Subcutaneous abdominal adipose tissue (tissue), 5 donors: ENCODE measurements at regions not wholly inside any gene's neighbourhood (a gene's known extent, or its start where the extent isn't known, plus 50 kb on each side); places are given as distances from the start of the nearest gene placed in this dataset.
"Not testable (repeated sequence)": the region's sequence is repeated elsewhere in the genome, so short reads cannot be mapped to it uniquely, and the experiment has no call there.

Experiments
- H3K27ac ChIP-seq: one replicate; pipeline ENCODE4 v1.7.0; 2013; ENCODE audit warnings: low read depth, mild to moderate bottlenecking, inconsistent platforms, low read length, moderate library complexity
- H3K27me3 ChIP-seq, 5 donors: one replicate each; pipeline ENCODE4 v1.7.0; 2013; ENCODE audit warnings: low read length in 5 of 5, inconsistent platforms in 1 of 5; ENCODE audit not compliant: control insufficient read depth in 5 of 5, insufficient read depth in 4 of 5
- H3K36me3 ChIP-seq, 5 donors: one replicate each; pipeline ENCODE4 v1.7.0; 2013; ENCODE audit warnings: low read length in 5 of 5; ENCODE audit not compliant: control insufficient read depth in 5 of 5, insufficient read depth in 5 of 5
- H3K4me1 ChIP-seq, 5 donors: one replicate each; pipeline ENCODE4 v1.7.0; 2013; ENCODE audit warnings: low read length in 5 of 5, mild to moderate bottlenecking in 3 of 5, moderate library complexity in 1 of 5; ENCODE audit not compliant: control insufficient read depth in 5 of 5, insufficient read depth in 5 of 5
- H3K4me3 ChIP-seq, 5 donors: one replicate each; pipeline ENCODE4 v1.7.0; 2013; ENCODE audit warnings: low read length in 5 of 5, low read depth in 1 of 5
- H3K9ac ChIP-seq, 5 donors: one replicate each; pipeline ENCODE4 v1.7.0; 2013; ENCODE audit warnings: low read length in 5 of 5, mild to moderate bottlenecking in 4 of 5, moderate library complexity in 3 of 5
- H3K9me3 ChIP-seq, 5 donors: one replicate each; pipeline ENCODE4 v1.7.0; 2013; ENCODE audit warnings: low read length in 5 of 5; ENCODE audit not compliant: control insufficient read depth in 5 of 5
- donor health status: healthy.
- donor health status: healthy.
- donor health status: healthy.
- donor health status: healthy.
- donor health status: healthy.

GRCh38 chr1:219067350-219067712, 106.3 kb upstream of the LYPLAL1 start:
- peaks cover 0 to 8% (median 0%) of the 10 kb centered on the region in 5 donors for H3K4me1 ChIP-seq
- H3K9me3 ChIP-seq: no peaks in the 10 kb centered on the region
- H3K36me3 ChIP-seq: no peaks in the 10 kb centered on the region
- H3K4me3 ChIP-seq: no peak overlapping the region
- no peak overlapping the region for H3K9ac ChIP-seq
- no peaks in the 10 kb centered on the region for H3K27me3 ChIP-seq
- no peak overlapping the region for H3K27ac ChIP-seq

GRCh38 chr1:219070395-219070794, 103.3 kb upstream of the LYPLAL1 start:
- H3K4me1 ChIP-seq, H3K9ac ChIP-seq, H3K27ac ChIP-seq, H3K9me3 ChIP-seq, H3K36me3 ChIP-seq, H3K27me3 ChIP-seq, H3K4me3 ChIP-seq: not testable (repeated sequence)

- H3K36me3 ChIP-seq: no peaks in the 10 kb centered on the region
- H3K4me3 ChIP-seq: no peak overlapping the region
- no peak overlapping the region for H3K27ac ChIP-seq
- peaks cover 0 to 8% (median 0%) of the 10 kb centered on the region in 5 donors for H3K4me1 ChIP-seq
- H3K9ac ChIP-seq: no peak overlapping the region
- no peaks in the 10 kb centered on the region for H3K27me3 ChIP-seq
- no peaks in the 10 kb centered on the region for H3K9me3 ChIP-seq
These were observed 102.5 kb upstream of the LYPLAL1 start for GRCh38 chr1:219071209-219071608.

- no peak overlapping the region for H3K27ac ChIP-seq
- H3K4me1 ChIP-seq: peaks cover 0 to under 1% (median 0%) of the 10 kb centered on the region in 5 donors
- no peak overlapping the region for H3K9ac ChIP-seq
- no peak overlapping the region for H3K4me3 ChIP-seq
- H3K9me3 ChIP-seq: no peaks in the 10 kb centered on the region
- no peaks in the 10 kb centered on the region for H3K36me3 ChIP-seq
- H3K27me3 ChIP-seq: no peaks in the 10 kb centered on the region
These were observed 101.3 kb upstream of the LYPLAL1 start for GRCh38 chr1:219072329-219072728.

- Histone ChIP-seq H3K36me3 (no peaks in the 10 kb centered on the region), H3K9ac (no peak overlapping the region), H3K27ac (no peak overlapping the region), H3K9me3 (no peaks in the 10 kb centered on the region), H3K4me3 (no peak overlapping the region), H3K4me1 (no peaks in the 10 kb centered on the region), H3K27me3 (no peaks in the 10 kb centered on the region)
These were observed 99.5 kb upstream of the LYPLAL1 start for GRCh38 chr1:219074084-219074728.

- H3K27ac ChIP-seq: no peak overlapping the region
- H3K27me3 ChIP-seq: no peaks in the 10 kb centered on the region
- H3K9me3 ChIP-seq: no peaks in the 10 kb centered on the region
- H3K4me3 ChIP-seq: no peak overlapping the region
- H3K4me1 ChIP-seq: no peaks in the 10 kb centered on the region
- H3K36me3 ChIP-seq: no peaks in the 10 kb centered on the region
- no peak overlapping the region for H3K9ac ChIP-seq
These were observed 98.4 kb upstream of the LYPLAL1 start for GRCh38 chr1:219075121-219075879.

GRCh38 chr1:219076326-219076937, 97.2 kb upstream of the LYPLAL1 start:
- Histone ChIP-seq H3K9me3 (no peaks in the 10 kb centered on the region), H3K27ac (no peak overlapping the region), H3K36me3 (no peaks in the 10 kb centered on the region), H3K9ac (no peak overlapping the region), H3K27me3 (no peaks in the 10 kb centered on the region), H3K4me3 (no peak overlapping the region), H3K4me1 (no peaks in the 10 kb centered on the region)

GRCh38 chr1:219077767-219078166, 95.9 kb upstream of the LYPLAL1 start:
- not testable (repeated sequence) for H3K9me3 ChIP-seq, H3K36me3 ChIP-seq, H3K27me3 ChIP-seq, H3K4me3 ChIP-seq, H3K9ac ChIP-seq, H3K4me1 ChIP-seq, H3K27ac ChIP-seq

- H3K4me3 ChIP-seq: no peak overlapping the region
- no peaks in the 10 kb centered on the region for H3K27me3 ChIP-seq
- no peaks in the 10 kb centered on the region for H3K36me3 ChIP-seq
- H3K4me1 ChIP-seq: peaks cover 0 to 18% (median 11%) of the 10 kb centered on the region in 5 donors
- no peaks in the 10 kb centered on the region for H3K9me3 ChIP-seq
- no peak overlapping the region for H3K27ac ChIP-seq
- no peak overlapping the region for H3K9ac ChIP-seq
These were observed 91.4 kb upstream of the LYPLAL1 start for GRCh38 chr1:219081943-219082925.
